ENCODE measurements at regions not wholly inside any gene's neighbourhood (a gene's known extent, or its start where the extent isn't known, plus 50 kb on each side); places are given as distances from the start of the nearest gene placed in this dataset.

GRCh38 chr6:105569706-105570105 is 166.8 kb upstream of the PREP start:
- Histone ChIP-seq H3K4me1 (no peaks in the 10 kb centered on the region), H3K27me3 (no peaks in the 10 kb centered on the region), H3K27ac (no peak overlapping the region), H3K36me3 (ENCODE audit: low read depth, missing control alignments) (no peaks in the 10 kb centered on the region), H3K4me3 (no peak overlapping the region), H3K9me3 (no peaks in the 10 kb centered on the region)
- TF ChIP-seq, protein P1, sequence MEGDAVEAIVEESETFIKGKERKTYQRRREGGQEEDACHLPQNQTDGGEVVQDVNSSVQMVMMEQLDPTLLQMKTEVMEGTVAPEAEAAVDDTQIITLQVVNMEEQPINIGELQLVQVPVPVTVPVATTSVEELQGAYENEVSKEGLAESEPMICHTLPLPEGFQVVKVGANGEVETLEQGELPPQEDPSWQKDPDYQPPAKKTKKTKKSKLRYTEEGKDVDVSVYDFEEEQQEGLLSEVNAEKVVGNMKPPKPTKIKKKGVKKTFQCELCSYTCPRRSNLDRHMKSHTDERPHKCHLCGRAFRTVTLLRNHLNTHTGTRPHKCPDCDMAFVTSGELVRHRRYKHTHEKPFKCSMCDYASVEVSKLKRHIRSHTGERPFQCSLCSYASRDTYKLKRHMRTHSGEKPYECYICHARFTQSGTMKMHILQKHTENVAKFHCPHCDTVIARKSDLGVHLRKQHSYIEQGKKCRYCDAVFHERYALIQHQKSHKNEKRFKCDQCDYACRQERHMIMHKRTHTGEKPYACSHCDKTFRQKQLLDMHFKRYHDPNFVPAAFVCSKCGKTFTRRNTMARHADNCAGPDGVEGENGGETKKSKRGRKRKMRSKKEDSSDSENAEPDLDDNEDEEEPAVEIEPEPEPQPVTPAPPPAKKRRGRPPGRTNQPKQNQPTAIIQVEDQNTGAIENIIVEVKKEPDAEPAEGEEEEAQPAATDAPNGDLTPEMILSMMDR (IDR thresholded peaks at IDR 0.05) = no peak
- no peak for TF ChIP-seq POLR2A (IDR thresholded peaks at IDR 0.05)
- intact Hi-C loops (cut with DNase I; ENCODE audit: low total_unique reads) = no loop called here
- 60 to 67% methylated on average over 2 of the region's 2 CpGs for WGBS, 2 donors
- no peak for DNase-seq

DNA sequence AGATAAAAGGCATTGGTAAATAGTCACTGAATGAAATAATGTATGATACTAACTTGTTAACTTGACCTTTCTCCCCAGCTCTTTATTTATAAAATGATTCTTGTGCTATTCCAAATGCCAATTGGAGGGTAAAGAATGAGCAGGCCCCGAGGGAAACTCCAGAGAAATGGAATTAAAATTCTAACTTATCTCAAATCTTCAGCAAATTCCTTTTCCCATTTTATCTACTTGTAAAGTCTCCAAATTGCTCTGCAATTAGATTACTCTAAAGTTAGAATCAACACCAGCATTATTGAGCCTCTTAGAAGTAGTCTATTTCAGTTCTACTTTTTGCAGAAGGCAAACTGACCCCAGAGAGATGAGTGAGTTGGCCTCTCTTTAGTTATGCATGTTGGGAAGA is 165.9 kb upstream of the PREP start:
- no peak for DNase-seq
- Histone ChIP-seq H3K9me3 (no peaks in the 10 kb centered on the region), H3K4me3 (no peak overlapping the region), H3K36me3 (ENCODE audit: low read depth, missing control alignments) (no peaks in the 10 kb centered on the region), H3K27me3 (no peaks in the 10 kb centered on the region), H3K4me1 (no peaks in the 10 kb centered on the region), H3K27ac (no peak overlapping the region)
- intact Hi-C loops (cut with DNase I; ENCODE audit: low total_unique reads) = no loop called here
- TF ChIP-seq, protein P1 (IDR thresholded peaks at IDR 0.05) = no peak
- TF ChIP-seq POLR2A (IDR thresholded peaks at IDR 0.05) = no peak
- 73 to 75% methylated on average over 1 of the region's 1 CpG for WGBS, 2 donors

- H3K4me1 ChIP-seq = no peaks in the 10 kb centered on the region
- no peak for DNase-seq
- no peak overlapping the region for H3K4me3 ChIP-seq
- WGBS, 2 donors = 44% methylated on average over 2 of the region's 2 CpGs
- TF ChIP-seq, protein P1 (IDR thresholded peaks at IDR 0.05) = no peak
- no peak for TF ChIP-seq POLR2A (IDR thresholded peaks at IDR 0.05)
- no peaks in the 10 kb centered on the region for H3K36me3 ChIP-seq (ENCODE audit: low read depth, missing control alignments)
- no peaks in the 10 kb centered on the region for H3K9me3 ChIP-seq
- intact Hi-C loops (cut with DNase I; ENCODE audit: low total_unique reads) = no loop called here
- no peaks in the 10 kb centered on the region for H3K27me3 ChIP-seq
- H3K27ac ChIP-seq = no peak overlapping the region
These were observed 165.3 kb upstream of the PREP start for GRCh38 chr6:105568142-105568541.

GRCh38 chr6:105567140-105567539 is 164.3 kb upstream of the PREP start:
- no peaks in the 10 kb centered on the region for H3K9me3 ChIP-seq
- no peak for TF ChIP-seq POLR2A (IDR thresholded peaks at IDR 0.05)
- TF ChIP-seq, protein P1 (IDR thresholded peaks at IDR 0.05) = no peak
- no peaks in the 10 kb centered on the region for H3K36me3 ChIP-seq (ENCODE audit: low read depth, missing control alignments)
- H3K27me3 ChIP-seq = no peaks in the 10 kb centered on the region
- intact Hi-C loops (cut with DNase I; ENCODE audit: low total_unique reads) = no loop called here
- no peak overlapping the region for H3K4me3 ChIP-seq
- 90 to 92% methylated on average over 4 of the region's 4 CpGs for WGBS, 2 donors
- no peak overlapping the region for H3K27ac ChIP-seq
- no peaks in the 10 kb centered on the region for H3K4me1 ChIP-seq
- no peak for DNase-seq

GRCh38 chr6:105566503-105566902 is 163.6 kb upstream of the PREP start:
- DNase-seq = no peak
- TF ChIP-seq POLR2A (IDR thresholded peaks at IDR 0.05) = no peak
- TF ChIP-seq, protein P1 (IDR thresholded peaks at IDR 0.05) = no peak
- H3K9me3 ChIP-seq = no peaks in the 10 kb centered on the region
- H3K4me3 ChIP-seq = no peak overlapping the region
- H3K4me1 ChIP-seq = no peaks in the 10 kb centered on the region
- H3K27ac ChIP-seq = no peak overlapping the region
- H3K27me3 ChIP-seq = no peaks in the 10 kb centered on the region
- intact Hi-C loops (cut with DNase I; ENCODE audit: low total_unique reads) = no loop called here
- no peaks in the 10 kb centered on the region for H3K36me3 ChIP-seq (ENCODE audit: low read depth, missing control alignments)
- WGBS, 2 donors = 92 to 96% methylated on average over 6 of the region's 6 CpGs

All from testis (tissue), 2 donors.